Esophagus squamous epithelium (tissue), 5 donors: ENCODE measurements at regions not wholly inside any gene's neighbourhood (a gene's known extent, or its start where the extent isn't known, plus 50 kb on each side); places are given as distances from the start of the nearest gene placed in this dataset.
A peak's percentile ranks its signal among the peaks of the same experiment; 100 is the strongest.

ENCODE experiments used
- DNase-seq: peaks from one replicate; lab custom pipeline; 2025; lab: John Stamatoyannopoulos, UW
- H3K27ac ChIP-seq, 4 donors: fragments of 200-600 bp; sonication (generic); one replicate each; pipeline ENCODE4 v1.5.1; 2016 to 2019; ENCODE audit warnings: mild to moderate bottlenecking in 1 of 4
- H3K27me3 ChIP-seq, 4 donors: fragments of 200-600 bp; sonication (generic); 1 replicate in 3 of 4; 2 replicates in 1 of 4; pipeline versions ENCODE4 v1.5.1 to v1.6.0; 2017 to 2021; ENCODE audit warnings: antibody characterized with exemption in 1 of 4
- H3K36me3 ChIP-seq, 3 donors: fragments of 200-600 bp; sonication (generic); one replicate each; pipeline ENCODE4 v1.5.1; 2016 to 2019
- H3K4me1 ChIP-seq, 3 donors: fragments of 200-600 bp; sonication (generic); one replicate each; pipeline ENCODE4 v1.5.1; 2017 to 2019
- H3K4me3 ChIP-seq, 4 donors: fragments of 200-600 bp; sonication (generic); 1 replicate in 3 of 4; 2 replicates in 1 of 4; pipeline ENCODE4 v1.5.1; 2016 to 2019; ENCODE audit warnings: mild to moderate bottlenecking in 2 of 4, moderate library complexity in 1 of 4
- H3K9me3 ChIP-seq, 3 donors: fragments of 200-600 bp; sonication (generic); one replicate each; pipeline ENCODE4 v1.5.1; 2016 to 2019
- CTCF ChIP-seq, 6 experiments: fragments of 450-650 bp in 4 of 6; fragments of 200-600 bp in 2 of 6; sonication (generic) in 2 of 6; IDR thresholded peaks; one replicate each; pipeline ENCODE4 v1.5.1; 2016 to 2019; ENCODE audit warnings: antibody characterized with exemption in 6 of 6, mild to moderate bottlenecking in 4 of 6, moderate library complexity in 4 of 6
- POLR2A ChIP-seq, 4 donors: fragments of 450-650 bp; IDR thresholded peaks; one replicate each; pipeline ENCODE4 v1.6.1; 2017; ENCODE audit warnings: antibody characterized with exemption in 4 of 4, mild to moderate bottlenecking in 4 of 4, moderate library complexity in 3 of 4
- WGBS, 2 donors: methylation state at CpG; one replicate each; pipeline ENCODE4 v1.1.5; 2018; 5-methylcytosine and 5-hydroxymethylcytosine counted together
- intact Hi-C: fragments of 100-400 bp; cut with DNase I; formaldehyde crosslinking; loops from one replicate; pipeline ENCODE4 v1.15.0; 2022
- donor health status: DM: yes; HTN: yes; CAD: no.

- H3K27me3 ChIP-seq, result peaks cover 0 to 53% (median 0%) of the 10 kb centered on the region in 4 donors
- no peak overlapping the region for H3K4me3 ChIP-seq
- no peaks in the 10 kb centered on the region for H3K36me3 ChIP-seq
- H3K27ac ChIP-seq, result no peak overlapping the region
- no peak for DNase-seq
- intact Hi-C loops, result no loop called here
- TF ChIP-seq CTCF (IDR thresholded peaks at IDR 0.05) (no peak), POLR2A (IDR thresholded peaks at IDR 0.05) (no peak)
- WGBS, 2 donors, result 68 to 73% methylated on average over 10 to 14 of the region's 24 CpGs
- no peaks in the 10 kb centered on the region for H3K9me3 ChIP-seq
- peaks cover 0 to 21% (median 6%) of the 10 kb centered on the region in 3 donors for H3K4me1 ChIP-seq
Observed at GRCh38 chr1:5661196-5662085, 330.8 kb downstream of the NPHP4 start.

GRCh38 chr1:5660141-5660935 lies 331.9 kb downstream of the NPHP4 start:
- DNase-seq, result no peak
- intact Hi-C loops, result no loop called here
- peak overlapping the region in 1 of 4 donors; percentile 5 for H3K27ac ChIP-seq

GRCh38 chr1:5659606-5660005 lies 332.6 kb downstream of the NPHP4 start:
- Histone ChIP-seq H3K4me1 (peaks cover 0 to 21% (median 6%) of the 10 kb centered on the region in 3 donors), H3K36me3 (no peaks in the 10 kb centered on the region), H3K27ac (no peak overlapping the region), H3K27me3 (peaks cover 0 to 41% (median 0%) of the 10 kb centered on the region in 4 donors), H3K4me3 (no peak overlapping the region), H3K9me3 (no peaks in the 10 kb centered on the region)
- intact Hi-C loops, result no loop called here
- DNase-seq, result no peak
- TF ChIP-seq CTCF (IDR thresholded peaks at IDR 0.05) (no peak), POLR2A (IDR thresholded peaks at IDR 0.05) (no peak)
- 48 to 100% methylated on average over 1 to 3 of the region's 3 CpGs for WGBS, 2 donors

More at GRCh38 chr1:5660141-5660935, 331.9 kb downstream of the NPHP4 start:
- Histone ChIP-seq H3K9me3 (no peaks in the 10 kb centered on the region), H3K4me1 (peaks cover 0 to 21% (median 6%) of the 10 kb centered on the region in 3 donors), H3K4me3 (no peak overlapping the region), H3K27me3 (peaks cover 0 to 49% (median 0%) of the 10 kb centered on the region in 4 donors), H3K36me3 (no peaks in the 10 kb centered on the region)
- TF ChIP-seq CTCF (IDR thresholded peaks at IDR 0.05), result no peak
- TF ChIP-seq POLR2A (IDR thresholded peaks at IDR 0.05), result no peak
- WGBS, 2 donors, result 32 to 33% methylated on average over 6 to 11 of the region's 13 CpGs

- intact Hi-C loops, result no loop called here
- Histone ChIP-seq H3K36me3 (no peaks in the 10 kb centered on the region), H3K4me3 (no peak overlapping the region), H3K27me3 (peaks cover 0 to 34% (median 0%) of the 10 kb centered on the region in 4 donors), H3K27ac (no peak overlapping the region), H3K9me3 (no peaks in the 10 kb centered on the region), H3K4me1 (peaks cover 0 to 21% (median 6%) of the 10 kb centered on the region in 3 donors)
- WGBS, 2 donors, result 63 to 68% methylated on average over 7 to 15 of the region's 16 CpGs
- TF ChIP-seq POLR2A (IDR thresholded peaks at IDR 0.05) (no peak), CTCF (IDR thresholded peaks at IDR 0.05) (no peak)
- DNase-seq, result no peak
Observed at GRCh38 chr1:5658340-5659316, 333.6 kb downstream of the NPHP4 start.
